Prostate gland (tissue), 2 donors: ENCODE measurements at regions not wholly inside any gene's neighbourhood (a gene's known extent, or its start where the extent isn't known, plus 50 kb on each side); places are given as distances from the start of the nearest gene placed in this dataset.

Experiments
- CTCF ChIP-seq, 4 experiments: fragments of 200-600 bp in 2 of 4; fragments of 450-650 bp in 2 of 4; sonication (generic) in 2 of 4; IDR thresholded peaks; 1 replicate in 3 of 4; 2 replicates in 1 of 4; pipeline ENCODE4 v1.5.1; 2016 to 2019; ENCODE audit warnings: antibody characterized with exemption in 4 of 4, mild to moderate bottlenecking in 2 of 4, moderate library complexity in 2 of 4
- POLR2A ChIP-seq: fragments of 450-650 bp; IDR thresholded peaks from one replicate; pipeline ENCODE4 v1.6.1; 2016; ENCODE audit warnings: antibody characterized with exemption, mild to moderate bottlenecking
- POLR2AphosphoS5 ChIP-seq: sonication (generic); formaldehyde crosslinking; IDR thresholded peaks from one replicate; pipeline ENCODE4 v1.6.1; 2017; ENCODE audit warnings: antibody characterized with exemption

- TF ChIP-seq CTCF (IDR thresholded peaks at IDR 0.05) (no peak), POLR2A (no peak), POLR2AphosphoS5 (no peak)
Measured at GRCh38 chr9:87276851-87277261, 220.8 kb upstream of the DAPK1 start.
